KMS-11 (cell line): ENCODE measurements at regions not wholly inside any gene's neighbourhood (a gene's known extent, or its start where the extent isn't known, plus 50 kb on each side); places are given as distances from the start of the nearest gene placed in this dataset.

Experiments
- H2AFZ ChIP-seq: fragments of 200-600 bp; sonication (generic); 2 replicates; pipeline ENCODE4 v1.6.1; 2016; ENCODE audit warnings: antibody characterized with exemption, mixed run types, low read depth
- H3K27ac ChIP-seq: fragments of 200-600 bp; sonication (generic); 2 replicates; pipeline ENCODE4 v1.6.1; 2016; ENCODE audit warnings: mild to moderate bottlenecking, mixed run types
- H3K27me3 ChIP-seq: fragments of 200-600 bp; sonication (generic); 2 replicates; pipeline ENCODE4 v1.6.1; 2017; ENCODE audit warnings: mild to moderate bottlenecking, low read depth, mixed run types, moderate library complexity; ENCODE audit not compliant: insufficient read depth
- H3K36me3 ChIP-seq: fragments of 200-600 bp; sonication (generic); 2 replicates; pipeline ENCODE4 v1.6.1; 2017; ENCODE audit warnings: mild to moderate bottlenecking, mixed run types; ENCODE audit not compliant: insufficient read depth
- H3K4me1 ChIP-seq: fragments of 200-600 bp; sonication (generic); 2 replicates; pipeline ENCODE4 v1.6.1; 2016; ENCODE audit warnings: mild to moderate bottlenecking, low read depth, mixed run types; ENCODE audit not compliant: poor library complexity, severe bottlenecking
- H3K4me2 ChIP-seq: fragments of 200-600 bp; sonication (generic); 2 replicates; pipeline ENCODE4 v1.7.0; 2016; ENCODE audit warnings: mild to moderate bottlenecking, mixed run types
- H3K4me3 ChIP-seq: fragments of 200-600 bp; sonication (generic); IDR thresholded peaks from 2 replicates; pipeline ENCODE4 v1.6.1; 2017; ENCODE audit warnings: low read depth, low read length, mixed read lengths; ENCODE audit not compliant: insufficient read depth
- H3K79me2 ChIP-seq: fragments of 200-600 bp; sonication (generic); 2 replicates; pipeline ENCODE4 v1.6.1; 2016; ENCODE audit warnings: low read depth, mixed run types; ENCODE audit not compliant: insufficient read depth
- H3K9ac ChIP-seq: fragments of 200-600 bp; sonication (generic); 2 replicates; pipeline ENCODE4 v1.6.1; 2016; ENCODE audit warnings: mild to moderate bottlenecking, mixed run types
- H4K20me1 ChIP-seq: fragments of 200-600 bp; sonication (generic); 2 replicates; pipeline ENCODE4 v1.6.1; 2016; ENCODE audit warnings: mild to moderate bottlenecking, mixed run types; ENCODE audit not compliant: insufficient read depth
- TF ChIP-seq, protein P1 (sequence below): fragments of 200-600 bp; sonication (generic); conservative IDR thresholded peaks from 2 replicates; pipeline ENCODE4 v1.6.1; 2017; ENCODE audit warnings: low read depth, mild to moderate bottlenecking, antibody characterized with exemption, low read length, moderate library complexity, mixed read lengths

- Histone ChIP-seq H3K27ac (no peak overlapping the region), H3K36me3 (no peaks in the 10 kb centered on the region), H3K4me2 (no peak overlapping the region), H3K4me3 (no peak overlapping the region), H2AFZ (no peak overlapping the region), H3K4me1 (no peaks in the 10 kb centered on the region), H4K20me1 (no peaks in the 10 kb centered on the region), H3K79me2 (no peaks in the 10 kb centered on the region), H3K9ac (no peak overlapping the region), H3K27me3 (no peaks in the 10 kb centered on the region; the same call in 1 of the 2 replicates)
- TF ChIP-seq, protein P1, sequence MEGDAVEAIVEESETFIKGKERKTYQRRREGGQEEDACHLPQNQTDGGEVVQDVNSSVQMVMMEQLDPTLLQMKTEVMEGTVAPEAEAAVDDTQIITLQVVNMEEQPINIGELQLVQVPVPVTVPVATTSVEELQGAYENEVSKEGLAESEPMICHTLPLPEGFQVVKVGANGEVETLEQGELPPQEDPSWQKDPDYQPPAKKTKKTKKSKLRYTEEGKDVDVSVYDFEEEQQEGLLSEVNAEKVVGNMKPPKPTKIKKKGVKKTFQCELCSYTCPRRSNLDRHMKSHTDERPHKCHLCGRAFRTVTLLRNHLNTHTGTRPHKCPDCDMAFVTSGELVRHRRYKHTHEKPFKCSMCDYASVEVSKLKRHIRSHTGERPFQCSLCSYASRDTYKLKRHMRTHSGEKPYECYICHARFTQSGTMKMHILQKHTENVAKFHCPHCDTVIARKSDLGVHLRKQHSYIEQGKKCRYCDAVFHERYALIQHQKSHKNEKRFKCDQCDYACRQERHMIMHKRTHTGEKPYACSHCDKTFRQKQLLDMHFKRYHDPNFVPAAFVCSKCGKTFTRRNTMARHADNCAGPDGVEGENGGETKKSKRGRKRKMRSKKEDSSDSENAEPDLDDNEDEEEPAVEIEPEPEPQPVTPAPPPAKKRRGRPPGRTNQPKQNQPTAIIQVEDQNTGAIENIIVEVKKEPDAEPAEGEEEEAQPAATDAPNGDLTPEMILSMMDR: no peak
Measured at GRCh38 chr22:27670701-27671412, 130.7 kb downstream of the MN1 start.

- H3K4me2 ChIP-seq: no peak overlapping the region
- TF ChIP-seq, protein P1: no peak
- H3K9ac ChIP-seq: no peak overlapping the region
- no peak overlapping the region for H3K27ac ChIP-seq
- no peaks in the 10 kb centered on the region for H3K4me1 ChIP-seq
- H3K27me3 ChIP-seq: peaks cover 2% of the 10 kb centered on the region; the same call in 1 of the 2 replicates
- no peak overlapping the region for H3K4me3 ChIP-seq
- no peak overlapping the region for H2AFZ ChIP-seq
- H3K79me2 ChIP-seq: no peaks in the 10 kb centered on the region
- H4K20me1 ChIP-seq: no peaks in the 10 kb centered on the region
- no peaks in the 10 kb centered on the region for H3K36me3 ChIP-seq
Measured at GRCh38 chr22:27671413-27671935, 130.1 kb downstream of the MN1 start.

DNA sequence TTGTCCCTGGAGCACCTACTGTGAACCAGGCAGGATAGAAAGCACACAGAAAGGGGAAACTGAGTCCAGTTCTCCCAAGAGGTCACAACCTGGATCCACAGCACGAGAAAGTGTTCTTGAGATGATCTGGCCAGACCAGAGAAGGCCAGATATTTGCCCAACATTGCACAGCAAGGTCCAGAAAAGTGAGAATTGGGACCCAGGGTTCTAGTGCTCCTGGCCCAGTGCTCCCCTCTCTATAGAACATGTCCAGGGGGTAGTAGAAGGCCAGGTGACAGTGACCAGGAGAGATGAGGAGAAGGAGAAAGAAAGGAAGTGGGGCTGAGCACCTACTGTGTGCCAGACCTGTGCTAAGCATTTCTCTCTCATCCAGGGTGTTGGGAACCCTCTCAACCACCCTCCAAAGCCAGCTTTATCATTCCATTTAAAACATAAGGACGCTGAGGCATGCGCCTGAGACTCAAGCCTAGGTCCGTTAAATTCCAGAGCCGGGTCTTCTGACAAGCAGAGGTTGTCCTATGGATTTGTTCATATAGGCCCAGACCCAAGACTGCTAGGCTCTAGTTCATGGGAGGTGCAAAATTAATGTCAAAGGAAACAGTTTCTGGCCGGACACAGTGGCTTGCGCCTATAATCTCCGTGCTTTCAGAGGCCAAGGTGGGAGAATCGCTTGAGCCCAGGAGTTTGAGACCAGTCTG is 128.7 kb downstream of the MN1 start:
- H3K36me3 ChIP-seq: no peaks in the 10 kb centered on the region
- no peaks in the 10 kb centered on the region for H4K20me1 ChIP-seq
- H3K27me3 ChIP-seq: peaks cover 2% of the 10 kb centered on the region; the same call in 1 of the 2 replicates
- H3K9ac ChIP-seq: no peak overlapping the region
- H3K4me3 ChIP-seq: no peak overlapping the region
- H2AFZ ChIP-seq: no peak overlapping the region
- no peak overlapping the region for H3K4me2 ChIP-seq
- TF ChIP-seq, protein P1: no peak
- H3K27ac ChIP-seq: no peak overlapping the region
- H3K4me1 ChIP-seq: no peaks in the 10 kb centered on the region
- no peaks in the 10 kb centered on the region for H3K79me2 ChIP-seq

GRCh38 chr22:27673839-27674238 is 127.7 kb downstream of the MN1 start:
- Histone ChIP-seq H3K36me3 (no peaks in the 10 kb centered on the region), H3K4me1 (no peaks in the 10 kb centered on the region), H4K20me1 (no peaks in the 10 kb centered on the region), H3K27ac (no peak overlapping the region), H3K9ac (no peak overlapping the region), H3K4me3 (no peak overlapping the region), H2AFZ (no peak overlapping the region), H3K79me2 (no peaks in the 10 kb centered on the region), H3K4me2 (no peak overlapping the region), H3K27me3 (peaks cover 9% of the 10 kb centered on the region; the same call in 1 of the 2 replicates)
- TF ChIP-seq, protein P1: no peak
